Neuronal stem cell (in vitro differentiated cells): ENCODE measurements at regions not wholly inside any gene's neighbourhood (a gene's known extent, or its start where the extent isn't known, plus 50 kb on each side); places are given as distances from the start of the nearest gene placed in this dataset.

Experiments used
- DNase-seq: peaks from one replicate; pipeline ENCODE4 v3.0.0-alpha.2; 2013; ENCODE audit warnings: low spot score
- H2AFZ ChIP-seq: one replicate; pipeline ENCODE4 v1.6.1; 2013; ENCODE audit warnings: mild to moderate bottlenecking, low read length, inconsistent platforms
- H2AK5ac ChIP-seq: 2 replicates; pipeline ENCODE4 v1.6.1; 2013; ENCODE audit warnings: low read depth, mild to moderate bottlenecking, inconsistent platforms, low read length, moderate library complexity, mixed read lengths
- H2BK120ac ChIP-seq: 2 replicates; pipeline ENCODE4 v1.6.1; 2013; ENCODE audit warnings: low read depth, mild to moderate bottlenecking, inconsistent platforms, low read length, moderate library complexity, mixed read lengths
- H2BK12ac ChIP-seq: one replicate; pipeline ENCODE4 v1.6.1; 2013; ENCODE audit warnings: low read length, inconsistent platforms
- H2BK15ac ChIP-seq: 2 replicates; pipeline ENCODE4 v1.6.1; 2013; ENCODE audit warnings: mild to moderate bottlenecking, low read length, inconsistent platforms, mixed read lengths
- H2BK5ac ChIP-seq: one replicate; pipeline ENCODE4 v1.6.1; 2013; ENCODE audit warnings: inconsistent platforms, mild to moderate bottlenecking, low read length, moderate library complexity
- H3K14ac ChIP-seq: one replicate; pipeline ENCODE4 v1.6.1; 2013; ENCODE audit warnings: low read length, inconsistent platforms
- H3K18ac ChIP-seq: 2 replicates; pipeline ENCODE4 v1.6.1; 2013; ENCODE audit warnings: low read length, inconsistent platforms
- H3K23ac ChIP-seq: 2 replicates; pipeline ENCODE4 v1.6.1; 2013; ENCODE audit warnings: low read depth, mild to moderate bottlenecking, mixed read lengths, low read length, inconsistent platforms; ENCODE audit not compliant: poor library complexity
- H3K27ac ChIP-seq: replicated peaks from 3 replicates; pipeline ENCODE4 v1.5.1; 2013; ENCODE audit warnings: low read length, inconsistent platforms
- H3K27me3 ChIP-seq, 3 experiments: 2 replicates each; pipeline ENCODE4 v1.6.1; 2013; ENCODE audit warnings: low read length in 3 of 3, mild to moderate bottlenecking in 2 of 3, inconsistent platforms in 1 of 3, low read depth in 1 of 3, mixed read lengths in 1 of 3, moderate library complexity in 1 of 3; ENCODE audit not compliant: control insufficient read depth in 3 of 3, insufficient read depth in 3 of 3
- H3K36me3 ChIP-seq, 2 donors: replicated peaks in 1 of 2; 2 replicates each; pipeline ENCODE4 v1.6.1; 2013; ENCODE audit warnings: low read length in 2 of 2; ENCODE audit not compliant: control insufficient read depth in 2 of 2, insufficient read depth in 2 of 2
- H3K4ac ChIP-seq: 2 replicates; pipeline ENCODE4 v1.6.1; 2013; ENCODE audit warnings: inconsistent platforms, mild to moderate bottlenecking, low read length, moderate library complexity
- H3K4me1 ChIP-seq, 2 donors: 1 replicate in 1 of 2; 2 replicates in 1 of 2; pipeline ENCODE4 v1.6.1; 2013; ENCODE audit warnings: low read length in 2 of 2, low read depth in 1 of 2; ENCODE audit not compliant: control insufficient read depth in 2 of 2, insufficient read depth in 1 of 2
- H3K4me2 ChIP-seq: one replicate; pipeline ENCODE4 v1.6.1; 2013; ENCODE audit warnings: mild to moderate bottlenecking, low read length, inconsistent platforms; ENCODE audit not compliant: insufficient read depth, poor library complexity, severe bottlenecking
- H3K4me3 ChIP-seq, 2 donors: 2 replicates each; pipeline ENCODE4 v1.5.1; 2013; ENCODE audit warnings: low read length in 2 of 2, mild to moderate bottlenecking in 2 of 2, inconsistent platforms in 1 of 2, moderate library complexity in 1 of 2
- H3K79me1 ChIP-seq: one replicate; pipeline ENCODE4 v1.6.1; 2013; ENCODE audit warnings: low read depth, mild to moderate bottlenecking, inconsistent platforms, low read length, moderate library complexity
- H3K9ac ChIP-seq: one replicate; pipeline ENCODE4 v1.6.1; 2013; ENCODE audit warnings: mild to moderate bottlenecking, low read depth, low read length, inconsistent platforms; ENCODE audit not compliant: poor library complexity
- H3K9me3 ChIP-seq, 2 donors: replicated peaks in 1 of 2; 2 replicates each; pipeline versions ENCODE3 to v1.6.1; 2013; ENCODE audit warnings: low read length in 2 of 2, mild to moderate bottlenecking in 2 of 2, inconsistent platforms in 1 of 2, low read depth in 1 of 2, mixed read lengths in 1 of 2, moderate library complexity in 1 of 2; ENCODE audit not compliant: control insufficient read depth in 2 of 2, insufficient read depth in 1 of 2
- H4K8ac ChIP-seq: one replicate; pipeline ENCODE4 v1.6.1; 2013; ENCODE audit warnings: low read depth, mild to moderate bottlenecking, inconsistent platforms, low read length, moderate library complexity
- H4K91ac ChIP-seq: one replicate; pipeline ENCODE4 v1.6.1; 2013; ENCODE audit warnings: low read length, low read depth, mild to moderate bottlenecking, inconsistent platforms; ENCODE audit not compliant: poor library complexity
- WGBS, 2 donors: extraction: QIAGEN DNeasy Blood & Tissue Kit; methylation state at CpG; one replicate each; pipeline ENCODE4 v1.1.7; 2013; ENCODE audit warnings: missing lambda C conversion rate in 2 of 2, mixed read lengths in 1 of 2; ENCODE audit not compliant: insufficient read length in 2 of 2, insufficient replicate concordance in 1 of 2; ENCODE audit errors: extremely low coverage in 2 of 2; 5-methylcytosine and 5-hydroxymethylcytosine counted together

GRCh38 chr10:106450966-106451365 lies 713.5 kb downstream of the SORCS1 start:
- Histone ChIP-seq H3K27me3 (no peaks in the 10 kb centered on the region), H4K8ac (no peak overlapping the region), H4K91ac (no peak overlapping the region), H3K23ac (no peak overlapping the region), H2BK15ac (no peak overlapping the region), H3K27ac (no peak overlapping the region), H3K14ac (no peak overlapping the region), H3K9ac (no peak overlapping the region), H2BK12ac (no peak overlapping the region), H2AFZ (no peak overlapping the region), H2AK5ac (no peak overlapping the region), H2BK120ac (no peak overlapping the region), H3K79me1 (no peaks in the 10 kb centered on the region), H3K4me3 (no peak overlapping the region), H3K18ac (no peak overlapping the region), H3K9me3 (no peaks in the 10 kb centered on the region), H3K4ac (no peak overlapping the region), H2BK5ac (no peak overlapping the region), H3K4me1 (no peaks in the 10 kb centered on the region), H3K36me3 (no peaks in the 10 kb centered on the region), H3K4me2 (no peak overlapping the region)
- DNase-seq: no peak
- no CpG with 5 or more reads among the region's 1 CpG for WGBS, 2 donors

GRCh38 chr10:106446920-106447319 lies 717.6 kb downstream of the SORCS1 start:
- Histone ChIP-seq H3K4me1 (no peaks in the 10 kb centered on the region), H3K18ac (no peak overlapping the region), H3K23ac (no peak overlapping the region), H3K4me2 (no peak overlapping the region), H2BK15ac (no peak overlapping the region), H2AFZ (no peak overlapping the region), H2AK5ac (no peak overlapping the region), H3K9ac (no peak overlapping the region), H4K8ac (no peak overlapping the region), H3K79me1 (no peaks in the 10 kb centered on the region), H3K4me3 (no peak overlapping the region), H3K4ac (no peak overlapping the region), H3K27me3 (no peaks in the 10 kb centered on the region), H3K9me3 (no peaks in the 10 kb centered on the region), H3K14ac (no peak overlapping the region), H3K27ac (no peak overlapping the region), H3K36me3 (no peaks in the 10 kb centered on the region), H2BK5ac (no peak overlapping the region), H4K91ac (no peak overlapping the region), H2BK120ac (no peak overlapping the region), H2BK12ac (no peak overlapping the region)
- DNase-seq: no peak

GRCh38 chr10:106442223-106442622 lies 722.3 kb downstream of the SORCS1 start:
- Histone ChIP-seq H3K9me3 (no peaks in the 10 kb centered on the region), H4K8ac (no peak overlapping the region), H3K18ac (no peak overlapping the region), H3K36me3 (no peaks in the 10 kb centered on the region), H2BK12ac (no peak overlapping the region), H2AFZ (no peak overlapping the region), H3K4me2 (no peak overlapping the region), H2BK15ac (no peak overlapping the region), H3K79me1 (no peaks in the 10 kb centered on the region), H3K27me3 (no peaks in the 10 kb centered on the region), H3K9ac (no peak overlapping the region), H3K23ac (no peak overlapping the region), H2AK5ac (no peak overlapping the region), H4K91ac (no peak overlapping the region), H3K4me3 (no peak overlapping the region), H2BK120ac (no peak overlapping the region), H3K4me1 (no peaks in the 10 kb centered on the region), H3K27ac (no peak overlapping the region), H3K14ac (no peak overlapping the region), H2BK5ac (no peak overlapping the region), H3K4ac (no peak overlapping the region)
- WGBS, 2 donors: no CpG with 5 or more reads among the region's 2 CpGs
- no peak for DNase-seq

DNA sequence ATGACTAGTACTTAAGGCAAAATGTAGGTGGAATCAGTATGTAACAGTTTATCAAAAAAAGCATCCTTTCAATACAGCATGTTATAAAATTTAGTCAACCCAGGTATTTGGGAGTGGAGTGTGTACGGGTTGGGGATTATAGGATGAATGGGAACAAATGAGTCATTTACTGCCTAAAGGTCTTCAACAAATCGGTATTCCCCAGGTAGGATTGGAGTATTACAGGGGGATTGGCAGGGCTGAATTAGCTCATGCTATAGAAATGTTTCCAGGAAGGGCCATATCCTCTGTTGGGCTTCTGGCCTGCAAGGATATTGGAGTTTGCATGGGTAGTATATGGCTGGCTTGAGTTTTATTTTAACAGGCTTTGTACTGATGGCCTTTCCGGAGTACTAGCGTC lies 723.7 kb downstream of the SORCS1 start:
- Histone ChIP-seq H3K27me3 (no peaks in the 10 kb centered on the region), H2AFZ (no peak overlapping the region), H3K27ac (no peak overlapping the region), H3K9ac (no peak overlapping the region), H3K23ac (no peak overlapping the region), H3K4ac (no peak overlapping the region), H3K9me3 (no peaks in the 10 kb centered on the region), H3K36me3 (no peaks in the 10 kb centered on the region), H3K18ac (no peak overlapping the region), H2AK5ac (no peak overlapping the region), H3K79me1 (no peaks in the 10 kb centered on the region), H3K4me1 (no peaks in the 10 kb centered on the region), H3K4me2 (no peak overlapping the region), H3K4me3 (no peak overlapping the region), H2BK15ac (no peak overlapping the region), H4K91ac (no peak overlapping the region), H4K8ac (no peak overlapping the region), H2BK5ac (no peak overlapping the region), H2BK120ac (no peak overlapping the region), H2BK12ac (no peak overlapping the region), H3K14ac (no peak overlapping the region)
- DNase-seq: no peak
- WGBS, 2 donors: no CpG with 5 or more reads among the region's 4 CpGs
